HG03442 (cell line): ENCODE measurements at regions not wholly inside any gene's neighbourhood (a gene's known extent, or its start where the extent isn't known, plus 50 kb on each side); places are given as distances from the start of the nearest gene placed in this dataset.
A peak's percentile ranks its signal among the peaks of the same experiment; 100 is the strongest.

Source experiments
- ATAC-seq: cut with Tn5 transposase; IDR thresholded peaks from one replicate; pipeline ENCODE4 v1.9.1; 2021; ENCODE audit warnings: mild to moderate bottlenecking, moderate library complexity; ENCODE audit not compliant: unreplicated experiment

DNA sequence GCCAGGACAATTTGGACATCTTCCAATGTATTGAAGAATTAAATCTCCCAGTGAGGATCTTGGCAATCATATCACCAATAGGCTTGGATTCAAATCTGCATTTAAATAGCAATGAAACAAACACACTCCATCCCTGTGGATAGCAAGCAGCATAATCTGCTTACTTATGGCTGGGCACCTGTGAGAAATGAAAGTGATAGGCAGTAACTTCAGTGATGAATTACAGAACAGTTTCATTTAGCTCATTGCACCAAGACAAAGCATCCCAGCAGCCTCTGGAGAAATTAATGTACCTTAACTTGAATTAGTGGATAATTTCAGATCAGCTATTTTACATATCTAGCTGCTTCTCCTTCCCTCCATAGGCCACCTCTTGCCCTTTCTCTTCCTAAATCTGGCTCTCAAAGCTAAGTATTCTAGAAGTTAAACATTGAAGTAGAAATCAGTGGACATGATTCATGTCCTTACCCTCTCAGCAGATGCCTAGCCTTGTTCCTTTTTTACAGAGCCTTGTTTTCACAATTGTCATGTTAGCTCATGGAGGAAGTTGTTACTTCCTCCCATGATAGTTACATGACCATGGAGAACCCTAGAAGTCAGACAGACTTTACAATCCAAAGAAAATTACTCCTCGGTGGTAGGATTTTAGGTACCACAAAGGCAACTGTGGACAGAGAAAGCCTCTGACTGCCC, 88.5 kb upstream of the TACR1 start:
- peak; percentile 52 for ATAC-seq

GRCh38 chr2:75284345-75284744, 85.0 kb upstream of the TACR1 start:
- peak; percentile 64 for ATAC-seq

GRCh38 chr2:75278821-75279379, 79.6 kb upstream of the TACR1 start:
- no peak for ATAC-seq

DNA sequence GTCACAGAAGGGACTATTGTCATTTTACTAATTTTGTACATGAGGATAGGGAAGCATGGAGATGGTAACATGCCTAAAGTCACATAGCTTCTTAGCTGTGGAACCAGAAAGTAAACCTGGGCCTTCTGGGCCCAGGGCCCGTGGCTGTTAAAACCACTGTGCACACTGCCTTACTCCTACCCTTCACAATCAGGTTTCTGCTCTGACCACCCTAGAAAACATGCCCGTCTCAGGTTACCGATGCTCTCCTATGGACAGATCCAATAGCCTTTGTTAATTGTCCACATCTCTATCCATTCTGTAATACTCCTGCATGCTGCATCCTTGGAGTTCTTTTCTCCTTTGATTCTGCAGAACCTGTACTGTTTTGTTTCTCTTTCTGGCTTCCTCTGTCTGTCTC, 79.0 kb upstream of the TACR1 start:
- ATAC-seq = no peak

DNA sequence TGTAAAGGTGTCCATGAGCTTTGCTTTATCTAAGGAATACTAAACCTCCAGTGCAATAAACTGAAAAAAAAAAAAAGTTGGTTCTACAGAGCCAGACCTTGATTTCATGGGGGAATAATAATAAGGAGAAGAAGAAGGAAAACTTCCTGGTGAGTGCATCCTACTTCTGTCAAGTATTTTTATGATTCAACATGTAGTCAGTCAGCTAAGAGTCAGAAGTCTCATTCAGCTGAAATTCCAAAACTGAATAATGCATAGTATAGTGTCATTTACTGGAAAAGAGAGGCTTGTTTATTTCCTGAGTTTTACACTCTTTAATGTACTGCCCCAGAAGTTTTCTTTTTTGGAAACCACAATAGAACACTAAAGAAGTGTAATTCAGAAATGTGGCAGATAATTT, 77.8 kb upstream of the TACR1 start:
- ATAC-seq = no peak

DNA sequence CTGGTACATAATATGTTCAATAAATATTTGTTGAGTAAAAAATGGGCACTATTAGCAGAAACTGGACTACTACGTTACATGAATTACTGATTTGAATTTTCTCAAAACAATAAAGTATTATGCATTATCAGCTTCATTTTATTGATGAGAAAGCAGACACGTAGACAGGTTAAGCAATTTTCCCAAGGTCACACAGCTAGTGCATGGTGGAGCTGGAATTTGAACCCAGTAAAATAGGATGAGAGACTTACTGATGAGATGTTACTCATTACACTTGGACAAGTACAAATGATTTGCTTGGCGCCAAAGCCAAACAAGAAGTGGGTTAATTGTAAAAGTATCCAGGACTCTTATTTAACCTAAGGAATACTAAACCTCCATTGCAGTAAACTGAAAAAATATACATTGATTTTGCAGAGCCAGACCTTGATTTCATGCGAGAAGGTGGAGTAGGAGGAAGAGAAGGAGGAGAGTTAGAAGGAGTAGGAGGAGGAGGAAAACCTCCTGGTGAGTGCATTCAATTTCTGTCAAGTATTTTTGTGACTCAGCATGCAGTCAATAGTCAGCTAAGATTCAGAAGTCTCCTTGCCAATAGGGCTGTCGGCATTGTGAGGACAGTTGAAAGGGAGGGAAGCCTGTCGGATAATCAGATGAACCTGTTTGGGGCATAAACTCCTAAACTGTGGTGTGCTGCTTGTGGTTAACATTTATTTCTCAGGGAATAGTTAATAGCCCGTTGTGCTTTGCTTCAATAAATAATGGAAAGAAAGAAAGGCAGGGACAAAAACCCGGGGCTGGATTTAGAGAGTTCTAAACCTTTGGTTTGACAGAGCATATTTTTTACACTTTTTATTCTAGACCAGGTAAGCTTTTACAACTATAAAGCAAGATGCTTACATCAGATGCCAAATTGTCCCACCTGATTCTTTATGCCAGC, 77.0 kb upstream of the TACR1 start:
- ATAC-seq = no peak

GRCh38 chr2:75274936-75275335, 75.6 kb upstream of the TACR1 start:
- no peak for ATAC-seq

GRCh38 chr2:75268112-75268511, 68.8 kb upstream of the TACR1 start:
- no peak for ATAC-seq

DNA sequence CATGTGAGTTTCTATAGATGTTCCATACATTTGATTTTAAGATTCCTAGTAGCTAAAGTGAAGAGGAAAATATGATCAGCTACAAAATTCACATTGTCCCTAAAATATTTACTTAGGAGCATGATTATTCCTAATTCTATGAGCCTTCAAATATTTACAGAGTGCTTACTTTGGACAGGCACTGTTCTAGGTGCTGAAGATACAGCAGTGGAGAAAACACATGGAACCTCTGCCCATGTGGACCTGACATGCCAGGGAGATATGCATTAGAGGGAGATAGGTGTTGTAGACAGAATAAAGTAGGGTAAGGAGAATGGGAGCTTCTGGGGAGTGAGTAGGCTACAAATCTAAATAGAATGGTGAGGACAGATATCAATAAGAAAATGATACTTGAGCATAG, 62.6 kb upstream of the TACR1 start:
- ATAC-seq = no peak

DNA sequence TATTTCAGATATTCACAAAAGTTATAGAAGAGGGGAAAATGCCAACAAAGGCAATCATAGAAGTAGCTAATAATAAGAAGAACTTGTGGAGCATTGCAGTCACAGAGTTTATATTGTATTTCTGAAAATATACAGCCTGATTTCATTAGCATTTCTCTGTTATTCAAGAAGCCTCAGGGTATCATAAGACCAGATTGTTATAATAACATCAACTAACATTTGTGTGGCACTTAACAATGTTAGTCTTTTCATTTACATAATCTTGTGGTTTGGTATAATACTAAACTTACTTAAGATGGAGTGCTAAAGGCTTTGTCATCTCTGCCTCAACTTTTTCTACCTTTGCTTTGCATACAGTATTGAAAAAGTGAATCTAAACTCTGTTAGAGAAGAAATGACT, 61.6 kb upstream of the TACR1 start:
- no peak for ATAC-seq

GRCh38 chr2:75258620-75259019, 59.3 kb upstream of the TACR1 start:
- no peak for ATAC-seq

DNA sequence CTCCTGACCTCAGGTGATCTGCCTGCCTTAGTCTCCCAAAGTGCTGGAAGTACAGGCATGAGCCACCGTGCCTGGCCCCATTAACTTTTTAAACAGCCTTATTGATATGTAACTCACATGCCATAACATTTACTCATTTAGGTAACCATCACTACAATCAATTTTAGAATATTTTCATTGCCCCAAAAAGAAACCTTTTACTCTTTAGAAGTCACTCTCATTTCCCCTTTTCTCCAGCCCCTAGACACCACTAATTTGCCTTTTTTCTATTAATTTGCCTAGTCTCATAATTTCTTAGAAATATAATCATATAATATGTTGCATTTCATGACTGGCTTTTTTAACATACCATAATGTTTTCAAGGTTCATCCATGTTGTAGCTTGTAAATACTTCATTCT, 57.2 kb upstream of the TACR1 start:
- ATAC-seq = no peak

- no peak for ATAC-seq
Measured at GRCh38 chr2:75253526-75253925, 54.2 kb upstream of the TACR1 start.

DNA sequence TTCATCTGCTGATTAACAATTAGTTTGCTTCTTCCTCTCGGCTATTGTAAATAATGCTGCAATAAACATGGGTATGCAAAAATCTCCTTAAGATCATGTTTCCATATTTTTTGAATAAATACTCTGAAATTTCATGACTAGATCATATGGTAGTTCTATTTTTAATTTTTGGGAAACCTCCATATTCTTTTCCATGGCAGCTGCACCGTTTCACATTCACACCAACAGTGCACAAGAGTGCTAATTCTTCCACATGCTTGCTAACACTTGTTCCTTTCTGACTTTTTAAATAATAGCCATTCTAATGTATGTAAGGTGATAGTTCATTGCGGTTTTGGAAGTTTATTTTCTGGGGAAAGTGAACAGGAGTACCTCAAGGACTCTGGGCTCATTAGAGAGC, 52.6 kb upstream of the TACR1 start:
- no peak for ATAC-seq
